Fibroblast of the aortic adventitia (primary cell): ENCODE measurements at regions not wholly inside any gene's neighbourhood (a gene's known extent, or its start where the extent isn't known, plus 50 kb on each side); places are given as distances from the start of the nearest gene placed in this dataset.

ENCODE experiments used
- DNase-seq: peaks from one replicate; pipeline ENCODE4 v3.0.0-alpha.2; 2010; ENCODE audit warnings: low read depth
- H3K4me3 ChIP-seq: 2 replicates; pipeline ENCODE4 v1.5.1; 2011; ENCODE audit warnings: low read depth, mild to moderate bottlenecking, control low read depth, low read length, moderate library complexity
- TF ChIP-seq, protein P1 (sequence below): IDR thresholded peaks from 2 replicates; pipeline ENCODE4 v1.5.1; 2011; ENCODE audit warnings: mild to moderate bottlenecking, low read length, control low read depth, inconsistent platforms; ENCODE audit not compliant: insufficient read depth

DNA sequence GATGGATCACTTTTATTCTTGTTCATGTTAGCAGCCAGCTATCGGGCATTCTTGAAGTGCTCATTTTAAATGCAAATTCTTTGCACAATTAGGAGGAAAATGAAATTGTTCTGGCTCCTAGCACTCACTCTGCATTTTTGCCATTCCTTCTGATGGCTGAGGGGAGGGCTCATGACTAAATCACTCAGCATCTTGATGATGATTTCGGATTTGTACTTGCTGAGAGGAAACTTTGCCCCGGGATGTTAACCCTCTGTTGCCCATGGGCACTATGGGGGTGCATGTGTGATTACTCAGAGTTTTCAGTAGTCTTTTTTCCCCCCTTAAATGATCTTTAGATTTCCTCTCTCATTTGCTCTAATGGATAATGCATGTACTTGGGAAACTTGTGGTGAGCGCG is 299.6 kb upstream of the C2CD4B start:
- DNase-seq, result peak; percentile 61
- peak overlapping the region; percentile 45 for H3K4me3 ChIP-seq
- TF ChIP-seq, protein P1, sequence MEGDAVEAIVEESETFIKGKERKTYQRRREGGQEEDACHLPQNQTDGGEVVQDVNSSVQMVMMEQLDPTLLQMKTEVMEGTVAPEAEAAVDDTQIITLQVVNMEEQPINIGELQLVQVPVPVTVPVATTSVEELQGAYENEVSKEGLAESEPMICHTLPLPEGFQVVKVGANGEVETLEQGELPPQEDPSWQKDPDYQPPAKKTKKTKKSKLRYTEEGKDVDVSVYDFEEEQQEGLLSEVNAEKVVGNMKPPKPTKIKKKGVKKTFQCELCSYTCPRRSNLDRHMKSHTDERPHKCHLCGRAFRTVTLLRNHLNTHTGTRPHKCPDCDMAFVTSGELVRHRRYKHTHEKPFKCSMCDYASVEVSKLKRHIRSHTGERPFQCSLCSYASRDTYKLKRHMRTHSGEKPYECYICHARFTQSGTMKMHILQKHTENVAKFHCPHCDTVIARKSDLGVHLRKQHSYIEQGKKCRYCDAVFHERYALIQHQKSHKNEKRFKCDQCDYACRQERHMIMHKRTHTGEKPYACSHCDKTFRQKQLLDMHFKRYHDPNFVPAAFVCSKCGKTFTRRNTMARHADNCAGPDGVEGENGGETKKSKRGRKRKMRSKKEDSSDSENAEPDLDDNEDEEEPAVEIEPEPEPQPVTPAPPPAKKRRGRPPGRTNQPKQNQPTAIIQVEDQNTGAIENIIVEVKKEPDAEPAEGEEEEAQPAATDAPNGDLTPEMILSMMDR, result no peak

DNA sequence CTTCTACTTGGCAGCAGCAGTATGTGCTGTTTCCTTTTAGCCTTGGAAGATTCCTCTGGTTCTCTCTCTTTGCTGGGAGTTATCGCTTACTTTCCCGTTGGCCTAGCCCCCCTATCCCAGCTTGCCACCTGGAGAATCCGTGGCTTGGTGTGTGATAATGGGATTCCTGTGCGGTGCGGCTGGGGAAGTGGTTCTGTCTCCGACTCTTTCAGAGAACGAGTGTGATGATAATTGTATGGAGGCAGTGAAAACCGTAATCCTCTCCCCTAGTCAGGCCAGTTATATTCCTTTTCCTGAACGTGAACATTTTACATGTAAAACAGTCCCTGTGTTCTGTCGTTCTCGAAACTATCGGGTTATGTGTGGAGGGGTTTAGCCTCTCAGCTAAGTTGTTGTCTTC is 300.1 kb upstream of the C2CD4B start:
- no peak for DNase-seq
- TF ChIP-seq, protein P1, result no peak
- H3K4me3 ChIP-seq, result peak overlapping the region; percentile 45

DNA sequence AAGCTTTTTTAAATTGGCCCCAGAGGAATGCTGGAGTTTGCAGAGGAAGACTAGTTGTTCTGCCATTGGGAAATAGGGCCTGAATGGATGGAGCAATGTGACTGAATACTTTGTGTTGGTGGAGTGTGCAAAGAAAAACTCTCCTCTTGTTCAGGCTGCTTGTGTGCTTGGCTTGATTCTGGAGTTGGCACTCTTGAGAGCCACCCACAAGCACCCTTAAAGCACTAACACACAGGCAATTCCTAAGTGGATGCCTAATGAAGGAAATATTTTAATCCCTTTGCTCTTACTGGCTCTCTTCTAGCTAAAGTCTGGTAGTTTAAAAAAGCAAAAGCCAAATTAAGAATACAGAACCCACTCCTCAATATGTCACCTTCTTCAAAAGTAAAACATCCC is 304.4 kb upstream of the C2CD4B start:
- TF ChIP-seq, protein P1, result no peak
- no peak overlapping the region for H3K4me3 ChIP-seq
- peak; percentile 77 for DNase-seq

DNA sequence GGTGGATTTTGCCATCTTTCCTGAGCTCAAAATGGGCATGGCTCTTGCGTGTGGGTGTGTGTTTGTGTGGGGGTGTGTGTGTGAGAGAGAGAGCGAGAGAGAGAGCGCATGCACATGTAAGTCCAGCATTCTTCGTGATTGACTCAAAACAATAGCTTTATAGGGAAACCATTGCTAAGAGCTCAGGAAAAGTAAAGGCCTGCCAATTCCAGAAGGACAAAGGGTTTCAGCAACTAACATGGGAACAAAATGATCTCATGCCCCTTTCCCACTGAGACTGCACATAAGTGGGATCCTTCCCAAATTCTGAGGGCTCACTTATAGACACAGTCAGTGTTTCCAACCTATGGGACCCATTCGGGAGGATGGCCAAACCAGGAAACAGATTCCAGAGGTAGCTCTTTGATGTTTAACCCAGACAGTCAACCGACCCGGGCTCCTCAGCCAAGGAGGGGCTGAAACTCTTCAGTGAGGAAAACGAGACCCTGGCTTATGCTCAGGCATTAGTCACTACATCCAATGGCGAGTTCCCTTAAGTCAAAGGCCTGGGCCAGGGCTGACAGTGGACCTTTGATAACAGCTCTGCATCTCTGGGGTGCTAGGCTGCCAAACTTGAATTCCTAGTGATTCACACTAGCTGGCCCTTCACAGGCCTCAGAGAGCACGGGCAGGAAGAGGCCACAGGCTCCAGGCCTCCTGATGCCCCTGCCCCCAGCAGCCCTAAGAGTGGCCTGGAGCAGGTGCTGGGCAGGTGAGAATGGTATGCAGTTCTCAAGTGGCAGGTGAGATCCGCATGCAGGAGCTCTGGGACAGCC is 305.0 kb upstream of the C2CD4B start:
- H3K4me3 ChIP-seq, result no peak overlapping the region
- DNase-seq, result peak; percentile 97
- TF ChIP-seq, protein P1, result no peak

DNA sequence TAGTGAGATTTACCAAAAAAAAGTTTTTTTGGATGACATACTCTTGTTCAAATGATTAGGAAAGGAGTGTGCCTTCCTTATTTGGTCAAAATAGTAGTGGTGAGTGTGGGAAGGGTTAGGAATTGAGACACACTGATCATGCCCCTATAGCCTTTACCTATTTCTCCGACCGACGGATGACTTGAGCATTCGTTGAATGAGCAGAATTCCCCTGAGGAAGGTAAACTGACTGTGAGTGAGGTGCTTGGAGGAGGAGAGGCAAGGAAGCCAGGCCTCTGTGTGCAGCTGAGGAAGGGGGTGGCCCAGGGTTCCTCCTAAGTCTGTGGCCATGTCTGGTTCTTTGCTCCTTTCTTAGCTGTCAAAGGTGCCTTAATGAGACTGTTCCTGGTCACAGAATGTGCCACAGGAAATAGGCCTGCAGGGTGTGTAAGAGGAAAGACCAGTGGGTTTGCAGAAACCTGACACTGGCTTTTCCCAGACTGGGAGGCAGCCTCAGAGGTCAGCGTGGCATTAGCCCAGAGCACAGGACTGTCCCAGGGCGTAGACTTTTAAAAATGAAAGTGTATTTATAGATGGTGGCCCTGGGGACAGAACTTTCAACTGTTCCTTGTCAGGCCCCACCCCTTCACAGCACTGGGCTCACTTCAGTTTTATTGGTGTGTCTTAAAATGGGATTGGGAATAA is 307.7 kb upstream of the C2CD4B start:
- TF ChIP-seq, protein P1, result no peak
- DNase-seq, result no peak

DNA sequence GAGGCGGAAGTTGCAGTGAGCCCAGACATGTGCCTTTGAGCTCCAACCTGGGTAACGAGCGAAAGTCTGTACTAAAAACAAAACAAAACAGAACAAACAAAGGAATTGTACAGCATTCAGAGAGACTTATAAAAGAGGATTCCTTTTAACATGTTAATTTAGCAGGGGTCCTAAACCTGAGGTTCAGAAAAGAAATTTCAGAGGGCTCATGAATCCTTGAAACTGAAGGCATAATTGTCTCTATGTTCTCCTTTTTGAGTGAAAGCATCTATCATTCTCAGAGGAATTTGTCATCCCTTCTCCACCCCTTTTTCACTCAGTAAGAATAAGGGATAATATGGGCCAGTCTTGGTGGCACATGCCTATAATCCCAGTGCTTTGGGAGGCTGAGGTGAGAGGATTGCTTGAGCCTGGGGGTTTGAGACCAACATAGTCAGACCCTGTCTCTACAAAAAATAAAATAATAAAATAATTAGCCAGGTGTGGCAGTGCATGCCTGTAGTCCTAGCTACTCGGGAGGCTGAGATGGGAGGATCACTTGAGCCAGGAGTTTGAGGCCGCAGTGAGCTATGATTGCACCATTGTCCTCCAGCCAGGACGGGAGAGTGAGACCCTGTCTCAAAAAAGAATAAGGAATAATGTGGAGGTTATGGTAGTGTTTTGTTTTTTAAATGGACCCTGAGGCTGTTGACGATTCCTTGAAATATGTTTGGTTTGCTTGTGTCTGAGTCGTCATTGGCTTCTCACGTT is 309.1 kb upstream of the C2CD4B start:
- no peak overlapping the region for H3K4me3 ChIP-seq
- TF ChIP-seq, protein P1, result no peak
- DNase-seq, result no peak

More for the DNA sequence above, 307.7 kb upstream of the C2CD4B start:
- H3K4me3 ChIP-seq, result no peak overlapping the region
